ENCODE measurements at regions not wholly inside any gene's neighbourhood (a gene's known extent, or its start where the extent isn't known, plus 50 kb on each side); places are given as distances from the start of the nearest gene placed in this dataset.

- intact Hi-C loops (cut with DNase I), result no loop called here
- no peak for TF ChIP-seq CTCF (IDR thresholded peaks at IDR 0.05; ENCODE audit: borderline replicate concordance, extremely low read depth, insufficient read depth)
- FAIRE-seq, result no peak
These were observed 51.6 kb upstream of the NLRP1 start for GRCh38 chr17:5635949-5636348.

DNA sequence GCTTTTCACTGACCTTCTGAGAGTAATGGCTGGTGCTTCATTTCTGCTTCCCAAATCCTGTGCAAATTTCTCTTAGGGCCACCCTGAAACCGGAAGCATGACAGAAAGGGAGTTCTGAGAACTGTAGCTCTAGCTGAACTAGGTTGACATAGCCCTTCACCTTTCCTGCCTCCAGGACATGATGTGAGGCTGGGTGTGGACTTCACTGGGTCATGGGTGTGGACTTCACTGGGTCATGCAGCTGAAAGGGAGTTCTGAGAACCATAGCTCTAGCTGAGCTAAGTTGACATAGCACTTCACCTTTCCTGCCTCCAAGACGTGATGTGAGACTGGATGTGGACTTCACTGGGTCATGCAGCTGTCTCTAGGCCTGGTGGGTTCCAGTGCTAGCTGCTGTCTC is 54.3 kb upstream of the NLRP1 start:
- intact Hi-C loops (cut with DNase I), result no loop called here
- FAIRE-seq (no peak), DNase-seq (no peak)
- H3K4me3 ChIP-seq (ENCODE audit: low read length in 3 of 3), result no peak overlapping the region
- no peaks in the 10 kb centered on the region for H3K4me1 ChIP-seq (ENCODE audit: control insufficient read depth in 2 of 3, insufficient read depth in 2 of 3, low read depth in 1 of 3, low read length in 3 of 3)
- no peaks in the 10 kb centered on the region for H3K36me3 ChIP-seq (ENCODE audit: control insufficient read depth in 2 of 3, insufficient read depth in 3 of 3, low read length in 3 of 3)
- H3K27me3 ChIP-seq (ENCODE audit: control insufficient read depth, insufficient read depth, low read length), result no peaks in the 10 kb centered on the region
- H3K9me3 ChIP-seq (ENCODE audit: control insufficient read depth in 2 of 3, insufficient read depth in 1 of 3, low read length in 3 of 3), result no peaks in the 10 kb centered on the region
- no peak overlapping the region for H3K27ac ChIP-seq (ENCODE audit: low read depth in 2 of 2, low read length in 2 of 2)
- no peak overlapping the region for H3K9ac ChIP-seq (ENCODE audit: low read length in 3 of 3)
- no peak for TF ChIP-seq CTCF (IDR thresholded peaks at IDR 0.05; ENCODE audit: borderline replicate concordance, extremely low read depth, insufficient read depth)

More at GRCh38 chr17:5635949-5636348, 51.6 kb upstream of the NLRP1 start:
- Histone ChIP-seq H3K4me1 (ENCODE audit: control insufficient read depth in 2 of 3, insufficient read depth in 2 of 3, low read depth in 1 of 3, low read length in 3 of 3) (no peaks in the 10 kb centered on the region), H3K4me3 (ENCODE audit: low read length in 3 of 3) (no peak overlapping the region), H3K9ac (ENCODE audit: low read length in 3 of 3) (no peak overlapping the region), H3K27me3 (ENCODE audit: control insufficient read depth, insufficient read depth, low read length) (no peaks in the 10 kb centered on the region), H3K27ac (ENCODE audit: low read depth in 2 of 2, low read length in 2 of 2) (no peak overlapping the region), H3K9me3 (ENCODE audit: control insufficient read depth in 2 of 3, insufficient read depth in 1 of 3, low read length in 3 of 3) (no peaks in the 10 kb centered on the region), H3K36me3 (ENCODE audit: control insufficient read depth in 2 of 3, insufficient read depth in 3 of 3, low read length in 3 of 3) (no peaks in the 10 kb centered on the region)
- no peak for DNase-seq

- DNase-seq (no peak), FAIRE-seq (no peak)
- Histone ChIP-seq H3K4me1 (ENCODE audit: control insufficient read depth in 2 of 3, insufficient read depth in 2 of 3, low read depth in 1 of 3, low read length in 3 of 3) (no peaks in the 10 kb centered on the region), H3K9me3 (ENCODE audit: control insufficient read depth in 2 of 3, insufficient read depth in 1 of 3, low read length in 3 of 3) (no peaks in the 10 kb centered on the region), H3K36me3 (ENCODE audit: control insufficient read depth in 2 of 3, insufficient read depth in 3 of 3, low read length in 3 of 3) (no peaks in the 10 kb centered on the region), H3K27ac (ENCODE audit: low read depth in 2 of 2, low read length in 2 of 2) (no peak overlapping the region), H3K9ac (ENCODE audit: low read length in 3 of 3) (no peak overlapping the region), H3K27me3 (ENCODE audit: control insufficient read depth, insufficient read depth, low read length) (no peaks in the 10 kb centered on the region), H3K4me3 (ENCODE audit: low read length in 3 of 3) (no peak overlapping the region)
- intact Hi-C loops (cut with DNase I), result no loop called here
- TF ChIP-seq CTCF (IDR thresholded peaks at IDR 0.05; ENCODE audit: borderline replicate concordance, extremely low read depth, insufficient read depth), result no peak
These were observed 56.4 kb upstream of the NLRP1 start for GRCh38 chr17:5640726-5641125.

DNA sequence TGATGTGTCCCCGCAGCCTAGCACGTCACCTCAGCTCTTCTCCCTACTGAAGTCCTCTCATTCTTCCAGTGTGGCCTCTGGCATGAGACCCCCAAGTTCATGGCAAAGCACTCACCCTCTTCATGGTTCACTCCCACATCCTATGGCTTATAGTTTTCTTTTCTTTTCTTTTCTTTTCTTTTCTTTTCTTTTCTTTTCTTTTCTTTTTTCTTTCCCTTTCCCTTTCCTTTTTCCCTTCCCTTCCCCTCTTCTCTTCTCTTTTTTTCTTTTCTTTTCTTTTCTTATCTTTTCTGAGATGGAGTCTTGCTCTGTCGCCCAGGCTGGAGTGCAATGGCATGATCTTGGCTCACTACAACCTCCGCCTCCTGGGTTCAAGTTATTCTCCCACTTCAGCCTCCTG is 58.4 kb upstream of the NLRP1 start:
- no peak for FAIRE-seq
- no peak for DNase-seq
- intact Hi-C loops (cut with DNase I), result no loop called here
- Histone ChIP-seq H3K9ac (ENCODE audit: low read length in 3 of 3) (no peak overlapping the region), H3K4me3 (ENCODE audit: low read length in 3 of 3) (no peak overlapping the region), H3K4me1 (ENCODE audit: control insufficient read depth in 2 of 3, insufficient read depth in 2 of 3, low read depth in 1 of 3, low read length in 3 of 3) (no peaks in the 10 kb centered on the region), H3K27me3 (ENCODE audit: control insufficient read depth, insufficient read depth, low read length) (no peaks in the 10 kb centered on the region), H3K27ac (ENCODE audit: low read depth in 2 of 2, low read length in 2 of 2) (no peak overlapping the region), H3K9me3 (ENCODE audit: control insufficient read depth in 2 of 3, insufficient read depth in 1 of 3, low read length in 3 of 3) (no peaks in the 10 kb centered on the region), H3K36me3 (ENCODE audit: control insufficient read depth in 2 of 3, insufficient read depth in 3 of 3, low read length in 3 of 3) (no peaks in the 10 kb centered on the region)
- no peak for TF ChIP-seq CTCF (IDR thresholded peaks at IDR 0.05; ENCODE audit: borderline replicate concordance, extremely low read depth, insufficient read depth)

Data from kidney (tissue), 13 donors.